ENCODE measurements at regions not wholly inside any gene's neighbourhood (a gene's known extent, or its start where the extent isn't known, plus 50 kb on each side); places are given as distances from the start of the nearest gene placed in this dataset.

DNA sequence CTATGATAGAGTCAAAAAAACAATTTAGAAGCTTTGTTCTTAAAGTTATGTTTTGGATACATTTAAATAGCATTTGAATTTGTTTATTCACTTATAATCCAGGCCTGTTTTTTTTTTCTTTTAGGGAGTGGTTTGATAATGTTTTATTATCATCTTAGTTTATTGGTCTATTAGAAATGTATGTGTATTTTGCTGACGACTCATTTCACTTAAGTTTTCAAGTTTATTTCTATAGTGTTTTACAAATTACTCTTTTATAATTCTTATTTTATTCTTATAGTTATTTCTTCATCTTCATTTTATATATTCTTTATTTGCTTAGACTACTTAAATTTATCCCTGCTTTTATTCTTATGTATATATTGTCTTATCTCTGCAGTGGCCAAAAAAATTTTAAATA, 804.5 kb downstream of the NR4A2 start (continued):
- TF ChIP-seq CTCF (conservative IDR thresholded peaks at IDR 0.05; ENCODE audit: low read depth in 2 of 2): no peak

DNA sequence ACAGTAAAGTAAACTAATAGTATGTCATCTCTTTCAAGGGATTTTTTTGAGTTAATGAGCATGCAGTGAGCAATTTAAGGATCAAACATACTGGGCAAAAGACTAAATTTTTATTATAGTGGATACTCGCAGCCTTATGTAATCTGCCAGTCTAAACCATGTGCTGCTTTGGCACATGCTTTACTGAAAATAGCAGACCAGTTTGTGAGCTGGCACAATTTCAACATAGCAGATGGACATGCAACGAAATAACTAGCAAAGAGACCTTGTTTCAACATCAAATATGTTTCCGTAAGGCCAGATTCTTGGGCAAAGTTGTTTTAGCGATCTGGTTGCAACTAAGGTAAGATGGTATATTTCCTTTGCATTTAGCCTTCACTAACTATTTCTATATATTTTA, 807.3 kb downstream of the NR4A2 start:
- Histone ChIP-seq H3K79me2 (replicated peaks; ENCODE audit: insufficient read depth) (no peaks in the 10 kb centered on the region), H4K20me1 (replicated peaks; ENCODE audit: insufficient read depth) (no peaks in the 10 kb centered on the region), H3K27ac (ENCODE audit: low read depth) (no peak overlapping the region), H3K4me3 (no peak overlapping the region), H3K4me2 (no peak overlapping the region), H3K27me3 (ENCODE audit: insufficient read depth) (no peaks in the 10 kb centered on the region), H3K4me1 (ENCODE audit: insufficient read depth) (no peaks in the 10 kb centered on the region), H2AFZ (no peak overlapping the region), H3K36me3 (ENCODE audit: insufficient read depth) (no peaks in the 10 kb centered on the region), H3F3A (replicated peaks; ENCODE audit: low read depth) (no peaks in the 10 kb centered on the region), H3K9me2 (ENCODE audit: insufficient read depth) (no peaks in the 10 kb centered on the region)
- TF ChIP-seq ZNF114 (CRISPR knock-in tag; IDR thresholded peaks at IDR 0.05) (no peak), EZH2phosphoT487 (IDR thresholded peaks at IDR 0.05; ENCODE audit: unreplicated experiment) (no peak), STAT1 (IDR thresholded peaks at IDR 0.05; ENCODE audit: unreplicated experiment) (no peak), POLR2AphosphoS5 (IDR thresholded peaks at IDR 0.05; ENCODE audit: low read depth) (no peak), JUNB (IDR thresholded peaks at IDR 0.05; ENCODE audit: unreplicated experiment) (no peak), CTCF (conservative IDR thresholded peaks at IDR 0.05; ENCODE audit: low read depth in 2 of 2) (no peak), ZNF331 (CRISPR knock-in tag; IDR thresholded peaks at IDR 0.05; ENCODE audit: low read depth) (no peak), NANOG (IDR thresholded peaks at IDR 0.05; ENCODE audit: borderline replicate concordance) (no peak)
- TF ChIP-seq, protein P1, sequence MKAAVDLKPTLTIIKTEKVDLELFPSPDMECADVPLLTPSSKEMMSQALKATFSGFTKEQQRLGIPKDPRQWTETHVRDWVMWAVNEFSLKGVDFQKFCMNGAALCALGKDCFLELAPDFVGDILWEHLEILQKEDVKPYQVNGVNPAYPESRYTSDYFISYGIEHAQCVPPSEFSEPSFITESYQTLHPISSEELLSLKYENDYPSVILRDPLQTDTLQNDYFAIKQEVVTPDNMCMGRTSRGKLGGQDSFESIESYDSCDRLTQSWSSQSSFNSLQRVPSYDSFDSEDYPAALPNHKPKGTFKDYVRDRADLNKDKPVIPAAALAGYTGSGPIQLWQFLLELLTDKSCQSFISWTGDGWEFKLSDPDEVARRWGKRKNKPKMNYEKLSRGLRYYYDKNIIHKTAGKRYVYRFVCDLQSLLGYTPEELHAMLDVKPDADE (IDR thresholded peaks at IDR 0.05): no peak
- TF ChIP-seq, protein P2, sequence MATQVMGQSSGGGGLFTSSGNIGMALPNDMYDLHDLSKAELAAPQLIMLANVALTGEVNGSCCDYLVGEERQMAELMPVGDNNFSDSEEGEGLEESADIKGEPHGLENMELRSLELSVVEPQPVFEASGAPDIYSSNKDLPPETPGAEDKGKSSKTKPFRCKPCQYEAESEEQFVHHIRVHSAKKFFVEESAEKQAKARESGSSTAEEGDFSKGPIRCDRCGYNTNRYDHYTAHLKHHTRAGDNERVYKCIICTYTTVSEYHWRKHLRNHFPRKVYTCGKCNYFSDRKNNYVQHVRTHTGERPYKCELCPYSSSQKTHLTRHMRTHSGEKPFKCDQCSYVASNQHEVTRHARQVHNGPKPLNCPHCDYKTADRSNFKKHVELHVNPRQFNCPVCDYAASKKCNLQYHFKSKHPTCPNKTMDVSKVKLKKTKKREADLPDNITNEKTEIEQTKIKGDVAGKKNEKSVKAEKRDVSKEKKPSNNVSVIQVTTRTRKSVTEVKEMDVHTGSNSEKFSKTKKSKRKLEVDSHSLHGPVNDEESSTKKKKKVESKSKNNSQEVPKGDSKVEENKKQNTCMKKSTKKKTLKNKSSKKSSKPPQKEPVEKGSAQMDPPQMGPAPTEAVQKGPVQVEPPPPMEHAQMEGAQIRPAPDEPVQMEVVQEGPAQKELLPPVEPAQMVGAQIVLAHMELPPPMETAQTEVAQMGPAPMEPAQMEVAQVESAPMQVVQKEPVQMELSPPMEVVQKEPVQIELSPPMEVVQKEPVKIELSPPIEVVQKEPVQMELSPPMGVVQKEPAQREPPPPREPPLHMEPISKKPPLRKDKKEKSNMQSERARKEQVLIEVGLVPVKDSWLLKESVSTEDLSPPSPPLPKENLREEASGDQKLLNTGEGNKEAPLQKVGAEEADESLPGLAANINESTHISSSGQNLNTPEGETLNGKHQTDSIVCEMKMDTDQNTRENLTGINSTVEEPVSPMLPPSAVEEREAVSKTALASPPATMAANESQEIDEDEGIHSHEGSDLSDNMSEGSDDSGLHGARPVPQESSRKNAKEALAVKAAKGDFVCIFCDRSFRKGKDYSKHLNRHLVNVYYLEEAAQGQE (IDR thresholded peaks at IDR 0.05; ENCODE audit: unreplicated experiment): no peak
- ATAC-seq (no peak), DNase-seq (ENCODE audit: low spot score) (no peak)
- no peaks in the 10 kb centered on the region for H3K9me3 Mint-ChIP-seq
- no peak overlapping the region for H3K4me3 Mint-ChIP-seq
- no peaks in the 10 kb centered on the region for H3K4me1 Mint-ChIP-seq
- H3K36me3 Mint-ChIP-seq (ENCODE audit: low read depth): no peaks in the 10 kb centered on the region
- no peak overlapping the region for H3K27ac Mint-ChIP-seq
- H3K27me3 Mint-ChIP-seq (ENCODE audit: insufficient read depth, low read depth, poor library complexity): no peaks in the 10 kb centered on the region

Data from GM23338 (cell line).